AG20443 (cell line): ENCODE measurements at regions not wholly inside any gene's neighbourhood (a gene's known extent, or its start where the extent isn't known, plus 50 kb on each side); places are given as distances from the start of the nearest gene placed in this dataset.

Source experiments
- DNase-seq: peaks from one replicate; pipeline ENCODE4 v3.0.0; 2012; ENCODE audit warnings: low spot score, mixed read lengths

GRCh38 chr10:109200646-109201045 is 722.7 kb downstream of the XPNPEP1 start:
- DNase-seq, result no peak

GRCh38 chr10:109191823-109192222 is 731.5 kb downstream of the XPNPEP1 start:
- DNase-seq, result no peak

GRCh38 chr10:109191341-109191740 is 732.0 kb downstream of the XPNPEP1 start:
- no peak for DNase-seq

GRCh38 chr10:109187677-109188076 is 735.6 kb downstream of the XPNPEP1 start:
- no peak for DNase-seq

GRCh38 chr10:109183366-109183765 is 739.9 kb downstream of the XPNPEP1 start:
- DNase-seq, result no peak

GRCh38 chr10:109178591-109178990 is 744.7 kb downstream of the XPNPEP1 start:
- DNase-seq, result no peak

- no peak for DNase-seq
Observed at GRCh38 chr10:109174526-109174925, 748.8 kb downstream of the XPNPEP1 start.

GRCh38 chr10:109173937-109174336 is 749.4 kb downstream of the XPNPEP1 start:
- DNase-seq, result no peak

- no peak for DNase-seq
Observed at GRCh38 chr10:109173121-109173520, 750.2 kb downstream of the XPNPEP1 start.

GRCh38 chr10:109166935-109167334 is 756.4 kb downstream of the XPNPEP1 start:
- no peak for DNase-seq

GRCh38 chr10:109159351-109159750 is 764.0 kb downstream of the XPNPEP1 start:
- no peak for DNase-seq

GRCh38 chr10:109156396-109156795 is 766.9 kb downstream of the XPNPEP1 start:
- no peak for DNase-seq

- DNase-seq, result no peak
Observed at GRCh38 chr10:109149666-109150350, 773.5 kb downstream of the XPNPEP1 start.

- no peak for DNase-seq
Observed at GRCh38 chr10:109127363-109127762, 795.9 kb downstream of the XPNPEP1 start.

GRCh38 chr10:109126541-109126940 is 796.8 kb downstream of the XPNPEP1 start:
- no peak for DNase-seq

GRCh38 chr10:109126016-109126415 is 797.3 kb downstream of the XPNPEP1 start:
- no peak for DNase-seq

- no peak for DNase-seq
Observed at GRCh38 chr10:109115179-109115578, 808.1 kb downstream of the XPNPEP1 start.

GRCh38 chr10:109114579-109114978 is 808.7 kb downstream of the XPNPEP1 start:
- no peak for DNase-seq

GRCh38 chr10:109106604-109107003 is 816.7 kb downstream of the XPNPEP1 start:
- DNase-seq, result no peak

GRCh38 chr10:109105725-109106124 is 817.6 kb downstream of the XPNPEP1 start:
- no peak for DNase-seq

GRCh38 chr10:109104806-109105205 is 818.5 kb downstream of the XPNPEP1 start:
- DNase-seq, result no peak

- DNase-seq, result no peak
Observed at GRCh38 chr10:109103278-109103677, 820.0 kb downstream of the XPNPEP1 start.

GRCh38 chr10:109089779-109090178 is 833.5 kb downstream of the XPNPEP1 start:
- no peak for DNase-seq

- DNase-seq, result no peak
Observed at GRCh38 chr10:109071539-109071938, 851.8 kb downstream of the XPNPEP1 start.
